Osteocyte (in vitro differentiated cells): ENCODE measurements at regions not wholly inside any gene's neighbourhood (a gene's known extent, or its start where the extent isn't known, plus 50 kb on each side); places are given as distances from the start of the nearest gene placed in this dataset.

Experiments
- DNase-seq: peaks from one replicate; pipeline ENCODE4 v3.0.0; 2021; ENCODE audit warnings: mixed read lengths; ENCODE audit not compliant: unreplicated experiment; ENCODE audit errors: extremely low spot score
- H3K27ac Mint-ChIP-seq: one replicate; pipeline ENCODE4 v1.8.0; 2021; ENCODE audit warnings: mild to moderate bottlenecking, mixed read lengths; ENCODE audit not compliant: unreplicated experiment
- H3K27me3 Mint-ChIP-seq: one replicate; pipeline ENCODE4 v1.8.0; 2021; ENCODE audit warnings: mixed read lengths; ENCODE audit not compliant: unreplicated experiment
- H3K36me3 Mint-ChIP-seq: one replicate; pipeline ENCODE4 v1.8.0; 2021; ENCODE audit warnings: mixed read lengths; ENCODE audit not compliant: unreplicated experiment
- H3K4me1 Mint-ChIP-seq: one replicate; pipeline ENCODE4 v1.8.0; 2021; ENCODE audit warnings: mixed read lengths; ENCODE audit not compliant: unreplicated experiment
- H3K4me3 Mint-ChIP-seq: one replicate; pipeline ENCODE4 v1.8.0; 2021; ENCODE audit warnings: mild to moderate bottlenecking, moderate library complexity, mixed read lengths; ENCODE audit not compliant: unreplicated experiment
- H3K9me3 Mint-ChIP-seq: one replicate; pipeline ENCODE4 v1.8.0; 2021; ENCODE audit warnings: mixed read lengths; ENCODE audit not compliant: unreplicated experiment
- CTCF ChIP-seq: fragments of 200-600 bp; sonication (generic); IDR thresholded peaks from 2 replicates; pipeline ENCODE4 v1.5.0; 2021; ENCODE audit warnings: antibody characterized with exemption, mild to moderate bottlenecking, moderate library complexity

- no peak for DNase-seq
- H3K36me3 Mint-ChIP-seq, result peaks cover 4% of the 10 kb centered on the region
- H3K4me3 Mint-ChIP-seq, result no peak overlapping the region
- H3K27ac Mint-ChIP-seq, result peak overlapping the region; percentile 21
- H3K4me1 Mint-ChIP-seq, result peaks cover 9% of the 10 kb centered on the region
- H3K9me3 Mint-ChIP-seq, result peaks cover 8% of the 10 kb centered on the region
- no peak for TF ChIP-seq CTCF
- H3K27me3 Mint-ChIP-seq, result no peaks in the 10 kb centered on the region
These were observed 80.9 kb upstream of the CDK6 start for GRCh38 chr7:92917230-92917629.

DNA sequence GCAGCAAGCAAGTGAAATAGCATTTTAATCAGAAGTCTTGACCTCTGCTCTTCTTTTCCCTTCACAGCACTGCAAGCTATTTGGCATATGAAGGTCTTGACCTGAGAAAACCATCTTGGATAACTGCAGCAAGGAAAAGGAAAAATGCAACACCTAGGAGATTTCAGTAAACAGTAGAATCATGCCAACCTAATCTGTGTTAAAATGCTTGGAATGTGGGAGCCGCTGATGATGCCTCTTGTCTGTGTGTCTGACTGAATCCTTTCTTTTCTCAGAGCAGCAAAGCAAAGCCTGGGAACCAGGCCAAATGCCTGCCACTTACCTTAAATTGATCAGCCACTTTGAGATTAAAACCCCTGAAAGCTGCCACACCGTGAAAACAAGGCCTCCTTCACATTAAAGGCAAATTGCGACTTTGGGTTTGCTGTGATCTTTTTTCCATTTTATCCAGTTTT, 80.4 kb upstream of the CDK6 start:
- peaks cover 4% of the 10 kb centered on the region for H3K36me3 Mint-ChIP-seq
- H3K9me3 Mint-ChIP-seq, result peaks cover 8% of the 10 kb centered on the region
- DNase-seq, result no peak
- peak overlapping the region; percentile 21 for H3K27ac Mint-ChIP-seq
- no peak for TF ChIP-seq CTCF
- no peak overlapping the region for H3K4me3 Mint-ChIP-seq
- peaks cover 9% of the 10 kb centered on the region for H3K4me1 Mint-ChIP-seq
- H3K27me3 Mint-ChIP-seq, result no peaks in the 10 kb centered on the region

DNA sequence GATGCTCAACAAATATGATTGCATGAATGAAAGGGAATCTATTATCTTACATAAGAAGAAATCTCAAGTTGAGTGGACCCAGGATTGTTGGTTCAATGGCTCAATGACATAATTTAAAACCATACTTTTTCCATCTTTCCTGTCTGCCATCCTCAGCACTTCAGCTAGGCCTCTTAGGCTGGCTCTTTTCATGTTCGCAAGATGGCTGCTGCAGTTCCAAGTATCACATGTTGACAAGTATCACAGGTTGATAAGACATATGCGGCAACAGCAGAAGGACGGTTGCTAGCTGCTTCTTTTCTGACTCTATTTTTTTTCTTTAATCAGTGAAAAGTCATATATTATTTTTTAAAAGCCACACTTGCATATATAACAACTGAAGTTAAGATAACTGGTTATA, 79.0 kb upstream of the CDK6 start:
- Mint-ChIP-seq H3K4me3 (no peak overlapping the region), H3K4me1 (peaks cover 9% of the 10 kb centered on the region), H3K36me3 (no peaks in the 10 kb centered on the region), H3K27me3 (no peaks in the 10 kb centered on the region), H3K27ac (no peak overlapping the region), H3K9me3 (peaks cover 3% of the 10 kb centered on the region)
- TF ChIP-seq CTCF, result no peak
- no peak for DNase-seq

DNA sequence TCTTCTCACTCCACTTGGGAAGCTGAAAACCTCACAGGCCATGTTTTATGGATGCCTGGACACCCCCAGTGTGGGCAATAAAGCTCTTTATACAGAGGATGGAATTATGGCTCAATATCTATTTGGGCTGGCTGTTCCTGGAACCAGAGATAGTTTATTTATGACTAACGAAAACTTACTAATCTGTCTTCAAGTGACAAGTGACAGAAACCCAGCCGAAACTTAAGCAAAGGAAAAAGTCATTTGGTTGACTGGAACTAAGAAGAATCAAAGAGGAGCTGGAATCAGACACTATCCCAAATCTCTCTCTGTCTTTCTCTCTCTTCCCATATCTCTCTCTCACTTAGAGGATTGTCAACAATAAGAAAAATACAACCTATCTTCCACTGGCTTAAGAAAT, 78.3 kb upstream of the CDK6 start:
- Mint-ChIP-seq H3K4me3 (no peak overlapping the region), H3K9me3 (no peaks in the 10 kb centered on the region), H3K27ac (no peak overlapping the region), H3K36me3 (no peaks in the 10 kb centered on the region), H3K27me3 (no peaks in the 10 kb centered on the region), H3K4me1 (peaks cover 9% of the 10 kb centered on the region)
- TF ChIP-seq CTCF, result no peak
- DNase-seq, result no peak

DNA sequence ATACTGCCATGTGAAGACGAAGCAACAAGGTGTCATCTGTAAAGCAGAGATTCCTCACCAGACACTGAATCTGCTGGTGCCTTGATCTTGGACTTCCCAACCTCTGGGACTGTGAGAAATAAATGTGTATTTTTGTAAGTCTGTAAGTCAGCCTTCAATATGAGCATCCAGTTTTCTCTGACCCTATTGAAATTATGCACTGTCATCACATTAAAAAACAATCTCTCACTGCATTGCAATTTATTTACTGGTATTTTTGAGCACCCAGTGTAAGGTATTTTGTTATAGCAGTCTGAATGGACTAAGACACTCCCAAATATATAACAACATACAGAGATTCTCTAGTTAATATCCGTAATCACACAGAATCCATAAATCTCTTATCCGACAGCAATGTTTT, 77.5 kb upstream of the CDK6 start:
- no peak for TF ChIP-seq CTCF
- Mint-ChIP-seq H3K36me3 (no peaks in the 10 kb centered on the region), H3K27ac (no peak overlapping the region), H3K4me3 (no peak overlapping the region), H3K27me3 (no peaks in the 10 kb centered on the region), H3K4me1 (peaks cover 9% of the 10 kb centered on the region), H3K9me3 (no peaks in the 10 kb centered on the region)
- DNase-seq, result no peak
